HG03103 (cell line): ENCODE measurements at regions not wholly inside any gene's neighbourhood (a gene's known extent, or its start where the extent isn't known, plus 50 kb on each side); places are given as distances from the start of the nearest gene placed in this dataset.

Experiments used
- ATAC-seq: cut with Tn5 transposase; IDR thresholded peaks from one replicate; pipeline ENCODE4 v1.9.1; 2021; ENCODE audit warnings: low read depth; ENCODE audit not compliant: unreplicated experiment

DNA sequence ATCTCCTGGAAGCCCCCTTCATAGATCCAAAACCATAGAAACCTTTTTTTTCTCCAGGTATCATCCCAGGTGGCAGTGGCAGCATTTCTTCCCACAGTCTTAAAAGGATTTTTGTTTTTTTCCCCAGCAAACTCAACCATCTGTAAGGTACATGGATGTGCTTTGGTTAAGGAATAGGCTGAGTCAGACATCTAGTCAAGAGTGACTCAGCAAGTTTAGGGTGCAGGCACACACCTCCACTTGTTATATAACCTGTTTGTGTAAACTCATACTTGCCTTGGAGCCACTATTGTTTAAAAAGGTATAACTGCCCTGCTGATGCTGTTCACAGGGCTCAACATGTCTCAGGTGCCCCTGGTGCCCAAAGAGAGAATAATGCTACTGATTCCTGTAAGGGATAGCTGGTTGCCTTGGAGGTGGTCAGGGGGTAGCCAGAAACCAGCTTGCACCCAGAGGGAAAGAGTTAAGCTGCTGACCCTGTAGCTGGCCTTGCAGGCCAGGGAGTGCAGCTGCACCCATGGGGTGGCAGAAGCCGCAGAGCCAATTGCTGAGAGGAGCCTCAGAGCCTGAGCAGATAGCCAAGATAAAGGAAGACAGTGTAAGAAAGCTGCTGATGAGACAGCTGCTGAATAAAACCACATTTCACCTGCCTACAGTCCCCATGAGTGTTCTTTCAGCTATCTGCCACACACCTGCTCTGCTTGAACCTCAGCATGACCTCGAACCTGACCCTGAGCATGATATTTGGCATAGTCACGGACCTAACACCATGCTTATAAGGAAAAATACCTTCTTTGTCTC is 1726.1 kb upstream of the RAG2 start:
- no peak for ATAC-seq

DNA sequence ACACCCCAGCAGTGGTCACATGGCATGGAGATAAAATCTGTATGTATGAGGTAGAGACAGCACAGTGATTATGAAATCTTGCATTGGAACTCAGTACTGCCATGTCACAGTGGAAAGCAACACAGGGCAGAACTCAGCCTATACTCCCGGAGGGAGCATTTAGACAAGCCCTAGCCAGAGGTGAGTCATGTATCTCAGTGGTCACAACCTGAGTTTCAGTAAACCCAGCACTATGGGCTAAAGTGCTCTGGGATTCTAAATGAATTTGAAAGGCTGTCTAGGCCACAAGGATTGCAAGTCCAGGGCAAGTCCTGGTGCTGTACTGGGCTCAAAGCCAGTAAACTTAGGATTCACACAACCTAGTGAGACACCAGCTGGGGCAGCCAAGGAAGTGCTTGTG is 1717.1 kb upstream of the RAG2 start:
- ATAC-seq = no peak

DNA sequence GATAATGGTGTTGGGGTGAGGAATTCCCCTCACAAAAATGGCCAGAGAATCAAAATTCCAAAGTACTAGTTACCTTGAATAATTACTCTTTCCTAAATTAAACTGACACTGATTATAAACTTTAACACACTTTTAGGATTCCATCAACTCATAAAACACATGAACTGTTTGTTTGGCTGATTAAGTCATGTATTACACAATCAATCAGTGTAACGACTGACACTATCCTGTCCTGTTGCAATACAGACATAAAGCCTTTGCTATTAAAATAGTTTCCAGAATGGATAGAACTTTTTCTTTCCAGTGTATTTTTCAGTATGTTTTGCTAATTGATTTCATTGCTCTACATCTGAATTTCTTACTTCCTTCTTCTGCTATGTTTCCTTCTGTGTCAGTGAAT is 1709.4 kb upstream of the RAG2 start:
- no peak for ATAC-seq

DNA sequence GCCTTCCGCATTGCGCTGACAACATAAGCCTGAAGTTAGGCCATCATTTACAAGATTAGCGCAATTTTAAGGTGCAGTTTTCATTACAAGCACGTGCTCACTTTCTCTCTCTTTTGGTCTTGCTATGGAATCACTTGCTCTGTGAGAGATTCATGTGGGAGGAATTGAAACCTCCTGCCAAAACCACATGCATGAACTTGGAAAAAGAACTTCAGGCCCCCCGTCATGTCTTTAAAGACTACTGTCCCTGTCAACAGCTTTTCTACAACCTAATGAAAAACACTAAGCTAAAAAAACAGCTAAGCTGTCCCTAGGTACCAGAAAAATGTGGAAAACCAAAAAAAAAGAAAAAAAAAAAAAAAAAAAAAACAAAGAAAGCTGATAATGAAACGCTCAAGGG is 1707.6 kb upstream of the RAG2 start:
- no peak for ATAC-seq

DNA sequence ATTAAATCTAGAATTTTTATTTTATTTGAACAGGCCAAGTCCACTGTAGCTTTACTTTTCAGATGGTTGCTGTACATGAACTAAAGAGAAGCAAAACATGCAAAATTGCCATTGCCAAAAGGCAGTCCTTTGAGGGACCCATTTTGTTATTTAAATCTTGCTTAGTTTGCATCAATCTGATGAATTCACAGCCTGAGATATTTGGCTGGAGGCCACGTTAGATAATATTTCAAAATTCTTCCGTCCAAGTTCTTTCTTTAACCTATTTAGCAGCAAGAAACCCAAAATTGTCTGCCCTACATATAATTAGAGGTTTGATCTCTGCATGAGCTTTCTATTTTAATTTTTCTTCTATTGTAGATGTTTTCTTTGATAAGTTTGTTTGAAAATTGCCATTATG is 1706.9 kb upstream of the RAG2 start:
- ATAC-seq = no peak

DNA sequence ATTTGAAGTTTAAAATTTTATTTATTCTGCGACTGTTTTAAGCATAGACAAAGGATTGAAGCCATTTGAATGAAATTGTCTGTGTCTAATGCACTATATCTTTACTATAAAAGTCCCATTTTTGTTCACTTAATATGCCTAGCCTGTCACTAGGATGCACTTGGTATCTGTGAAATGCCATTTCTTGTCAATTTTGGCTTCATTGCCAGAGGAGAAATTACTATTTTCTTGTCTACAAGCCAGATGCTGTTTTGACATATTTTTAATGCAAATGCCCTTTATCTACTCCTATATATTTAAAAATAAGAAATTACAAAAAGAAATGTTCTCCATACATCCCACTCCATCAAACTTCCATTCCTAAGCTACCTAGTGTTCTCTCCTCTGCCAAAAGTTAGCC is 1704.5 kb upstream of the RAG2 start:
- no peak for ATAC-seq

DNA sequence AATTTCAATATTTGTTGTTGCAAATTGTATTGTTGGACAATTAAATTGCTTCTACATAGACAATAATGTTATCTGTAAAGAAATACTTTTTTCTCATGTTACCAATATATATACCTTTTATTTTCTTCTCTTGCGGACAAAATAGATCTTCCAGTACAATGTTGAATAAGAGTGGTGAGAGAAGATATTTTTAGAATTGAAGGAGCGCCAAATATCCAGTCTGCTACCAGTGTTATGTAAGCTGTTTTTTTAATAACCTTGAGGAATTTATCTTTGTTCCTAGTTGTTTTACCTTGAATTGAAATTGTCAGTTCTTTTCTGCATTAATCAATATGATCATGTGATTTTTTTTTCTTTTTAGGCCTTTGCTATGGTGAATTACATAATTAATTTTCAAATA is 1702.5 kb upstream of the RAG2 start:
- ATAC-seq = no peak

DNA sequence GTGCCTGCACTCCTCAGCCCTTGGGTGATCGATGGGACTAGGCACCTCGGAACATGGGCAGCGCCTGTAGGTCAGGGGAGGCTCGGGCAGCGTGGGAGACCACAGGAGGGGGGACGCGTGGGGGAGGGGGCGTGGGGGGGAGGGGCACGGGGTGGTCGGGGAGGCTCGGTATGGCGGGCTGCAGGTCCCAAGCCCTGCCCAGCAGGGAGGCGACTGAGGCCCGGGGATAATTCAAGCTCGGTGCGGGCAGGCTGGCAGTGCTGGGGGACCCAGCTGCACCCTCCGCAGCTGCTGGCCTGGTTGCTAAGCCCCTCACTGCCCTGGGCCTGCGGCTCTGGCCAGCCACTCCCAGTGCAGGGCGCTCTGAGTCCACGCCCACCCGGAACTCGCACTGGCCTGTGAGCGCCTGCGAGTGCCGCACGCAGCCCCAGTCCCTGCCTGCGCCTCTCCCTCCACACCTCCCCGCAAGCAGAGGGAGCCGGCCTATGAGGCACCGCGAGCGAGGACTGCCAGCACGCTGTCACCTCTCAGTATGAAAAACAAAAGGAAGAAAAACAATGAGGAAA is 1698.3 kb upstream of the RAG2 start:
- no peak for ATAC-seq

DNA sequence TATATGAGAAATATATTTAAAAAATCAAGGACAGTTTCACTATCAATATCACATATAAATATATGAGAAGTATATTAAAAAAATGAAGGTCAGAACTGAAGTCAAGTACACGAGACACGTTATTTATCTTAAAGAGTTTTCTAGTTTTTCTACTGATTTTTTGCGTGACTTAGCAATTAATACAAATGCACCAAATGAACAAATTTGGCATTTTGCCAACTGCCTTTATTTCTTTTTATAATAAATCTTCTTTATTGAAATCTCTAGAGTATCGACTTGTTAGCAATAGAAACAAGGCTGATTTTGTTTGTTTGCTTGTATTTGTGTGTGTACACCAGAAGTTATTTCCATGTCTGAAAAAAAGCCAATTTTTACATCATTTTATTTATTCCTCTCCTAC is 1684.7 kb upstream of the RAG2 start:
- no peak for ATAC-seq

DNA sequence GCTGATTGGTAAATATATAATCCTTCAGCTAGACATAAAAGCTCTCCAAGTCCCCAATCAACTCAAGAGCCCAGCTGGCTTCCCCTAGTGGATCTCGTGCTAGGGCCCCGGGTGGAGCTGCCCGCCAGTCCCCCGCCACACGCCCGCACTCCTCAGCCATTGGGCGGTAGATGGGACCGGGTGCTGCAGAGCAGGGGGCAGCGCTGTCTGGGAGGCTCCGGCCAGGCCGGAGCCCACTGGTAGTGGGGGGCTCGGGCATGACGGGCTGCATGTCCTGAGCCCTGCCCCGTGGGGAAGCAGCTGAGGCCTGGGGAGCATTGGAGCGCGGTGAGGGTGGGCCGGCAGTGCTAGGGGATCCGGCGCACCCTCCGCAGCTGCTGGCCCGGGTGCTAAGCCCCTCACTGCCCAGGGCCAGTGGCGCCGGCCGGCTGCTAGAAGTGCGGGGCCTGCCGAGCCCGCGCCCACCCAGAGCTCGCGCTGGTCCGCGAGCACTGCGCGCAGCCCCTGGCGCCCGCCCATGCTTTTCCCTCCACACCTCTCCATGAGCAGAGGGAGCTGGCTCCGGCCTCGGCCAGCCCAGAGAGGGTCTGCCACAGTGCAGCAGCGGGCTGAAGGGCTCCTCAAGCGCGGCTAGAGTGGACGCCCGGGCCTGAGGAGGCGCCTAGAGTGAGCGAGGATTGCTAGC is 1680.6 kb upstream of the RAG2 start:
- ATAC-seq = no peak

DNA sequence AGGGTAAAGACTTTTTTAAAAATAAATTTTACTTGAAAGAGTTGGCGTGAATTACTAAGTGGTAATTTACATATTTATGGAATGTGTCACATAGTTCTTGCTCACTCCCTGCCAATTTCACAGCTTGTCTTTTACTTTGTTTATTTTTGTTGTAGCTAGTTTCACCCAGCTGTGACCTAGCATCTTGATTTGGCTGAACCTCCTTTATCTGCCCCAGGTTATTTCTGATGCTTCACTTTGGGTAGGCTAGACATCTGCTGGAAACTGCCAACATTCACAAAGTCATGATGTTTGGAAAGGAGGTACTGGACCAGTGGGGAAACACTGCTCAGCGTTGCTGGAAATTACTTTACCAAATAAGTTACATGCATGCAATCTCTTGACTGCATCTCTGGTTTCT is 1676.0 kb upstream of the RAG2 start:
- ATAC-seq = no peak

DNA sequence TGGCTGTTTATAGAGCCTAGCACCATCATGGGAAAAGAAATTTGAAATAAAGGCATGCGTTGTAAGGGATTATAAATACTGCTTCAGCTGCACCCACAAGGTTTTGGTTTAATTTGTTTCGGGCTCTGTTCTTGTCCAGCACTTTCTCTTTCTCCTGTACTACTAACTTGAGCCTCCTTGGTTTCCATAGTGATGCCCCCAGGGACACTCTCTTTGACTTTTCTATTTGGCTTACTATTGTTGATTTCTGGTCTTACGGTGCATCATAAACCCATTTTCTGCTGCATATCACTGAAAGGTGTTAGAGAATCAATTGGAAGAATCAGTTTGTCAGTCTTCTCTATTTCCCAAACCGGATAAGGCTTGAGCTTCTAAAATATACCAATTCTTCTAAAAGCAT is 1674.3 kb upstream of the RAG2 start:
- no peak for ATAC-seq

DNA sequence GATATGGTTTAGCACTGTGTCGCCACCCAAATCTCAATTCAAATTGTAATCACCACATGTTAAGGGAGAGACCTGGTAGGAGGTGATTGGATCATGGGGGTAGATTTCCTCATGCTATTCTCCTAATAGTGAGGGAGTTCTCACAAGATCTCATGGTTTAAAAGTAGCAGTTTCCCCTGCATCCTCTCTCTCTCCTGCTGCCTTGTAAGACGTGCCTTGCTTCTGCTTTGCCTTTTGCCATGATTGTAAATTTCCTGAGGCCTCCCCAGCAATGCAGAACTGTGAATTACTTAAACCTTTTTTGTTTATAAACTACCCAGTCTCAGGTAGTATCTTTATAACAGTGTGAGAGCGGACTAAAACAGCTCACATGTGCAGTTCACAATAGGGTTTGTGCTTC is 1668.7 kb upstream of the RAG2 start:
- no peak for ATAC-seq

DNA sequence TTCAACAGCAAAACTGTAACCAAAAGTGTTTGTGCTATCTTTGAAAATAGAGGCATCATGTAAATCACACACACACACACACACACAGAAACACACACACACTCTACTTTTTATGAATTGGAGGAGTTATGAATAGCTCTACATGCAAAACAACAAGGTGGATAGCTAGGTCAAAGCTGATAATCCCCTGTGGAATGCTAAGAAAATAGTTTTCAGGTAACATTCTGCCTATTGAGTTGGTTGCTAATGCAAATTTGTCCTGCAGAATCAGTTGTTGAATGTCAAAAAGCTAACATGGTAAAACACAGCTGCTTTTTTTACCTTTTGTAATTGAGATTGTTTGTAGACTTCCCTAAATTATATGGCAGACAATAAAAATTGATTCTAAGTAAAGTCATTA is 1658.4 kb upstream of the RAG2 start:
- ATAC-seq = no peak

DNA sequence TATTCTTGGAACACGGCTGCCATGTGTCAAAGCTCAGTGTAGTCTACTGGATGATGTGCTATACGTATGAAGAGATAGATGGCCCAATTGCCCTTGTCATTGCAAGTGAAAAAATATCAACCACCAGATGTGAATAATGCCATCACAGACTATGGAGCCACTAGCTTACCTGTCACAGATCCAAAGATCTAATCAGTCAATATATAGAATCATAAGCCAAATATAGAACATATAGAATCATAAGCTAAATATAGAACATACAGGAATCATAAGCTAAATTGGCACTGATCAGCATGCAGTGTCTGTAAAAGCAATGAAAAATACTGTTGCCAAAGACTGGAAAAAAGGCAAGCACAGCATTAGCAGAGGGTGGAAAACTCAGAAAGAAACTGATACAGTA is 1656.9 kb upstream of the RAG2 start:
- ATAC-seq = no peak

DNA sequence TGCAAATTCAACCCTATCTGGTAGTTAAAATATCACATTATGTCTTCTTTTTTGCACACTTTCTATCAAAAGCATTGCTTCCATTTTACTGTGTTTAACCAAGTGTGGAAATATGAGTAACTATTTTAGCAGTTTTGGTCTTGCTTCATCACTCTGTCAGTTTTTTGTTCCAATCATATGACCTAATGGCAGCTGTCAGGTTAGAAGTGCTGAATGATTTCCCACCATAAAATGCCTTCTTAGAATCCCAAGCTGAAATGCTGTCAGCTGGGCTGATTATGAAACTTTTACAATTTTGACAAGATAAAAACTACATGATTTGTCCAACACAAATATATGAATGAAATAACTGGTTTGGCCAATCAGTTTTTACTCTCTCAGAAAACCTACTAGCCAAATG is 1654.6 kb upstream of the RAG2 start:
- ATAC-seq = no peak

DNA sequence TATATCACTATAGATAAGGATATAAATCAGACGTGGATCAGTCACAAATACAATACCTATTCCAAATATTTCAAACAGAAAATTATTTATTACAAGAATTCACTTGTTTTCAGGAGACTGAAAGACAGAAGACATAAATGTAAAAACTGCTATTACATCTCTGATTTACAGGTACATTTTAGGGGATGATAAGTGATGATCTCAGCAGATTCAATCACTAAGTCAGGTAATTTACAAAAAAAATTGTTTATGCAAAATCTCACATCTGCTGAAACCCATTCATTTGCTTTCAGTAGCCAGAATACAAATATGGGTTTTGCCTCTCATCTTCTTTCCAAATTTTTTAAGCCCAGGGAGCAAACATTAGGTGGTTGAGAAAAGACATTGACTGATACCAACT is 1648.4 kb upstream of the RAG2 start:
- ATAC-seq = no peak

DNA sequence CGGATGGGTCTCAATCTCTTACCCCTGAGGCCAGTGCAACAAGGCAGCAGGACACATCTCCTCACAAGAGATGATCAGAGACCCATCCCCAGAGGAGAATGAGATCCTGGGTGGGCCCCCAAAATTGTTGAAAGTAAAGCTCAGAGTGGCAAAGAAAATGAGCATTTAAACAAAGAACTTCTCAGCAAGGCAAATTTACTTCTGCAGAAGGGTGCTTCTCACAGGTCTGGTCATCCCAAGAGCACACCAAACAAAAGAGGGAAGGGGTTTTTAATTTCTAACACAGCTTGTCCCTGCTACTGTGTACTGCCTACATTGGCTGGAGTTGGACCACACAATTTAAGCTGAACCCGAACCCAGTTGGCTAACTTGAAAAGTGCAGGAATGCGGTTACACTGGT is 1628.6 kb upstream of the RAG2 start:
- no peak for ATAC-seq

DNA sequence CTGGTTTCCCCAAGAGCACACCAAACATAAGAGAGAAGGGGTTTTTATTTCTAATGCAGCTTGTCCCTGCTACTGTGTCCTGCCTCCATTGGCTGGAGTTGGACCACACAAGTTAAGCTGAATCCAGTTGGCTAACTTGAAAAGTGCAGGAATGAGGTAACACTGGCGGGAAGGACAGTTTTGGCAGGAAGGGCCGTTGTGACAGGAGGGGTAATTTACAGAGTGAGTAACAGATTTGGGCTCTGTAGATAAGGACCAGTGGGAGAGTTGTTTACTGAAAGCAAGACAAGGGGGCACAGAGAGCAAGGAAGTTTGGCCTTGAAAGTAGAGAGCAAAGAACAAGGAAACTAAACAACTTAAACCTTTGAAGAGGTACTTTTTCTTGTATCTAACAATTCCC is 1623.3 kb upstream of the RAG2 start:
- no peak for ATAC-seq

DNA sequence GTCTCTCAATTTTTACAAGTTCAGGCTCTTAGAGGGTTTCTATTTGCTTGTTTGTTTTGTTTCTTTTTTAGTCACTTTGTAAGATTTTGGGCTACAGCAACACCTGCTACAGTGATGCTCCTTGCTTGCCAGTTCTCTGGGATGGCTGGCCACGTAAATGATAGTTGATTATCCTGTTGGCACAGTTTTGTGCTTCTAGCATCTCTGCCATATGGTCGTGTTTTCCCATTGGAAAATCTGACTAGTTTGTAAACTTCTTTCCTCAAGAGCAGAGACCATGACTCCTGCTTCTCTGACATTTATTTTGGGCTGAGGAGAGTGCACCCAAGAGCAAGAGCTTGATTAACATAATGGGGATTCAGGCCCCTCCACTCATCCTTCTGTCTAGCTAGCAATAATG is 1621.6 kb upstream of the RAG2 start:
- no peak for ATAC-seq

DNA sequence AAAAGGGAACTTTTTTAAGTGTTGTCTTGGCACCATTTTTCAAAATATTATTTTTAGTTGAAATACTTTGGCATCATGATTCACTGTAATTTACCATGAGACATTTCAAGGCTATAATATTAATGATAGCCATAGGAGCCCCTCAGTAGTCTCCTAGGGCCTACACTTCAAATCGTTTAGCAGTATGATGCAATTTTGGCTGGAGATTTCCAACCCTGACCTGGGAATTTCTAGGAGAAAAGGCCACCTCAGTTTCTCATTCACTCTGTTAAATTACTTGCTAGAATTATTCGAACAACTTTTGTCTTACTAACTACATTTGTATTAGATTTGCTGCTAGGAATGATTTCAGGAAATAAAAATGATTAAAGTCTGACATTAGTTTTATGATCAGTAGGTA is 1610.9 kb upstream of the RAG2 start:
- no peak for ATAC-seq

DNA sequence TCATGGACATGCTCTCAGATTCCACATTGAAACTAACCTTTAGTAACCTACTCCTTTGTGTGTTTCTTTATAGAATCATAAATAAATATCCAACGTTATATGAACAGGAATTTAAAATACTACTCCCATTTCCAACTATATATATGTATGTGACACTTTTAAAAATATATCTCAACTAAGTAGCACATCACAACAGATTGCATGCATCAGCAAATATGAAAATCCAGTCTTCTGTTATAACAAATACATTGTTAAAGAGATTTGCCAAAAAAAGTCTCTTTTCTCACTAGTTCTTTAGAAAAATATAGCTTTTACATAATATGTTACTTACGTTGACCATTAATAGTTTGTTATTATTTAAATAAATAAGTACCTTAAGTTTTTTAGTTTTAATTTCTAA is 1608.6 kb upstream of the RAG2 start:
- ATAC-seq = no peak
